NCI-H128 (cell line): ENCODE measurements at regions not wholly inside any gene's neighbourhood (a gene's known extent, or its start where the extent isn't known, plus 50 kb on each side); places are given as distances from the start of the nearest gene placed in this dataset.

Experiments used
- DNase-seq: peaks from one replicate; lab custom pipeline; 2025; ENCODE audit not compliant: unreplicated experiment; lab: John Stamatoyannopoulos, UW

DNA sequence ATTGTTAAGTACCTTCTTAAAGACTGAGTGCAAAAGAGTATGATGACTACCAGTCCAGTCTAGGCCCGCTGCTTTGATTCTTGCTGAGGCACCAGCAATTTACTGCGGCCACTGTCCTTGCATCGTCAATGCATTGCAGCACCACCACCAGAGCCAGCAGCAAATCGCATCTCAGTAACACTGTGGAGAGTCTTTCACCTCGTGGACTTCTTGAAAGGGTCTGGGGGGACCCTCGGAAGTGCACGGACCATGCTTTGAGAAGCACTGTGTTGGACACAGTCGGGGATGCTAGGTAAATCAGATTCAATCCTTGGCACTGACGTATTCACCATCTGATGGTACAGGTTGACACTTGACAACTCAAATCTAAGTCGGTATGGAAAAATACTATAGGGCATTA, 493.6 kb downstream of the RPS24 start:
- DNase-seq, result no peak

DNA sequence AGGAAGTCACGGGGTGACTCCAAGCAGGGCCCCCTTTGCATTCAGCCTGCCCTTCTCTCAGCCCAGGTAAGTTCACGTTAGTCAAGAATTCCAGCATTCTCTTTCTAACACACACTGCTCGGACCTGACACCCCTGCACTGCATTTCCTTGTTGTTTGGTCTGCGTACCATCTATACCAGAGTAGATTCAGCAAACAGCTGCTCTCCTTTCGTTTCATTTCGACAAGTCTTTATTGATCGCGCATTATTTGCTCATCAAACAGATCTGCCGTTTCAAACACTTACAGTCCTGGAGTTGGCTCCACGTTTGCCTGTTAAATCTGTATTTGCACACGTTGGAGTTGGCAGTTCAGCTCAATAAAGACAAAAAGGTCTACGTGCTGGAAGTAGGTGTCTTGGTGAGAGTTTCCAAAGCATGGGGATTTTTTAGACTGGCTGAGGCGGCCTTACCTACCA, 495.1 kb downstream of the RPS24 start:
- peak; percentile 43 for DNase-seq

DNA sequence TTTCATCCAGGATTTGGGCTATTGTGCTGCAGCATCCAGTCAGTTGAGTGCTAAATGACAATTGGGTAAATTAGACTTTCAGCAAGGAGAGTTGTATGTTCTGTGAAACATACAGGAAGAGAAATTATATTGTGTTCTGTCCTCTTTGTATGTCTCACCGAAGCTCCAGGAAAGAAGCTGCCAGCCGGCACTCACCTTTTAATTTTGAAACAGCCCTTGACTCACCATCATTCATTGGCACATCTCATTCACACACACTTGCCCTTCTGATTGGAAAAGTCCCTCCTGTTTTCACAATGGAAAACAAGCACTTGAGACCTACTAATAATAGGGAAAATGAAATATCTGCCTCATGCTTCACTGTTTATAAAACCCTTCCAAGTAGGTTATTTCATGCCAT, 495.6 kb downstream of the RPS24 start:
- DNase-seq, result peak; percentile 67

DNA sequence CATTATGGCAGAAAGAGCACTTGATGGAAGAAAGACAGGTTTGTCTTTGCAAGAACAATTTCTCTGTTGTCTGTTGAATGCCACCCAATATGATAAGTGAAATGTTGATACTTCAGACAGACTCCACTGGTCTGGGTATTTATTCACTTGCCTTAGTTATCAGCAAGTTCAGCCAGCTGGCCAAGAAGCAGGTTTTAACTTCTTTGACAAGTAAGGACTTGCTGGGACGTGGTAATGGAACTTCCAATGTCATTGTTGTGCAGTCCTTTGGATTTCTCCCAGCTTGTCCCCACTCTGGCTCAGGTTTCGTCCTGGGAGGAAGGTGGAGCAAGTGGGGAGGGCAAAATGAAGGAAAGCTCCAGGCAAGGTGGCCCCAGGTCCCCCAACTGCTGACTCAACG, 497.4 kb downstream of the RPS24 start:
- DNase-seq, result no peak

DNA sequence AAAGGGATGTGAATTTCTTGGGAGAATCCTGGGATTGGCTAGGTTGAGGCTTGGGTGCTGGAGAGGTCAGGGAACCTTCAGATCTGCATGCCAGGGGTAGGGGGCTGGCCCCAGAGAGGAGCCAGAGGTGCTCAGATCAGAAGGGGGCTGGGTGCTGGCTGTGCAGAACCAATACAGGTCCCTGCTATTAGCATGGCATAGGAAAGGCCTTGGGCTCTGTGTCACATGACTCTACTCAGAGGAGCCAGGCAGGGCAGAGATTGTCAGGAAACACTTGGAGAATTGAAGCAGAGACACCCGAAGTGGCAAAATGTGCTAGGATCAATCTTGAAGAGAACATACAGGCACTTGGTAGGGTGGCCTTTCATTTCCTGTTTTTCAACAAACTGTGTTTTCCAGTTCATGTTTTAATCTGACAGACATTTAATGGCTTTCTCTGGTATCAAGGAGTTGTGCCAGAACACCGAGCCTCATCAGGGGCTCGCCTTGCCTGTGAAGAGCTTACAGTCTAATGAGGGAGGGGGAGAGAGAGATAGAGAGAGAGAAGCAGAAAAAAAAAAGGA, 498.9 kb downstream of the RPS24 start:
- DNase-seq, result no peak

DNA sequence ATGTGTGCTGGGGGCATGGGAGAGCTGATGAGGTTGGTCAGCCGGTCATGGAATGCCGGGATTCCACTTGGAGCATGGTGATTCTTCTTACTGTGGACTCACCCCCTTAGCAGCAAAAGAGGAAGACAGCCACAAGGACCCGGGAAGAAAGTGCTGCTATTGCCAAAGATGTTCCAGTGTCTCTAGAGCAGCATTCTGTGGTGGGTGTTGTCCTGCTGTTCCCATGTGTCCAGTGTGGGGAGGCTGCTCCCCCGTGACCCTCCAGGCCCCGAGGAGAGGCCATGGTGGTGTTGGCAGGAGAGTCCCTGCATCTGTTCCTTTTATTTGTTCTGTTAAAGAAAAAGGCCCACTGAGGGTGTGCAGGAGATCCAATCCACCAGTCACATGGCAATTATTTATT, 499.4 kb downstream of the RPS24 start:
- DNase-seq, result no peak

DNA sequence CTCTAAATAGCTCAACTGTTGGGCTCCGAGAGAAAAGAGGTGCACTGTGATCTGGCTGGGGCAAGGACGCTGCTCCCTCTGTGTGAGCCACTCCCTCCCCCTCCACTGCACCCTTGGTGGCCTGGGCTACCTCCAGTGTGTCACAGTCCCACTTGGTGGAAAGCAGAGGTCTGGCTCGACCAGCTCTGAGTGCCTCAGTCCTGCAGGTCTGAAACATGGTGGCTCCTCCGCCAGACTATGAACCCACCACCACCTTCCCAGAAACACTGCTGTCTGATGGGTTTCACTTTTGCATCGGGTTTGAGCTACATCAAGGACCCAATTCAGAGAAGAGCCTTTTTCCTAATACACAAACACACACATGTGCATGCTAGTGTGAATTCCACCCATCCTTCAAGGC, 500.1 kb downstream of the RPS24 start:
- no peak for DNase-seq

DNA sequence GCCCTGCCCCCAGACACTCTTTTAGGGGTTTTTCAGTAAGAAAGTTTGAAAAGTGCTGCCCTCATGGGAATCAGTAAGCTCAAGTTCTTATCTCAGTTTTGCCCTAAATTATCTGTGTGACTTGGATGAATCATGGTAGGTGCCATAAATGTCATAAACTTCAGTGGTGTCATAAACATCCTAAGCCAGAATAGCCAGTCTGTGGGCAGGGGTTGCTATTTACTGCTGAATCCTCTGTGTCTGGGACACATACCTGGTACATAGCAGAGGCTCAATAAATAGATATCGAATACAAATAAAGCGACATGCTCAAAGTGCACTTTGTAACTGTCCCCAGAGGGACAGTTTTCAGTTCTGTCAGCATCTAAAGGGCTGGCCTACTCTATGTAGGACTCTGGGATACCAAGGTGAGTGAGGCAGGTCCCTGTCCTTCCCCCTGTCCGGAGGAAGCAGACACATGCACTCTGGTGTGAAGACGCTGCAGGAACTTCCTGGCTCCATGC, 502.1 kb downstream of the RPS24 start:
- DNase-seq, result no peak

DNA sequence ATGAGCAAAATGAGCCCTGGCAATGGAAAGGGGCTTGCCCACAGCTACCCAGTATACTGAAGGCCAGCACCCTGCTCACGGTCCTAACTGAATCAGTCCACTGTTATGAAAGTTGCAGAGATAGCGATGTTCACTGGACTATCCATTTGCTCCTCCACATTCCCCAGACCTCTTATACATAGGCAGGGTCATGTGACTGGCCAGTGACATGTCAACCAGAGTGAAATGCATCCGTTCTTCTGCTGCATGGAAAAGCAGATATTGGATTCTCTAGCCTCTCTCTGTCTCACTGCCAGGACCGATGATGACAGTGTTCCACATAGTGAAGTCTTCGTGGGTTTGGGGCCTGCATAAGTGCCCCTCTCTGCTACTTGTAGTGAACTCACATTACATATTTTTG, 503.4 kb downstream of the RPS24 start:
- DNase-seq, result no peak

DNA sequence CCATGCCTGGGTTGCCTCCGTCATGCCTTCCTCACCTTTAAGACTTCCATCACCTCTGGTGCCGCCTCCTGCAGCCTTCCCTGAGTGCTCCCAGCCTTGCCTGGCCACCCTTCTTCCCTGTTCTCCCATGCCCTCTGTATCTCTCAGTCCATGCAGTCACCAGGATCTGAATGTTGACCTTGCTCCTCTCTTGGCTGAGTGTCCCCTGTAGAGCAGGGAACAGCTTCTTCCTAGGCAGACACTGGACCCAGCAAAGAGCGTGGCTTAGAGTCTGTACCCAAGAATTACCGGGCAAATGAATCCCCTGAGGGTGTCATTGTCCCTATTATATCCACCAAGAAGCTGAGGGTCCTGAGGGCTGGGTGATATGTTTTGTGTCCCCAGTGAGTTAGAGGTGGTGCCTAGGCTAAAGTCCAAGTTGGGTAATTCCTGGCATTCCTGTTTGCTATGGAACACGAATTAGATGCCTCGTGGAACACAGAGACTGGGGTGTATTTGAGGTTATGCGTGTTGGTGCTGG, 505.6 kb downstream of the RPS24 start:
- no peak for DNase-seq

DNA sequence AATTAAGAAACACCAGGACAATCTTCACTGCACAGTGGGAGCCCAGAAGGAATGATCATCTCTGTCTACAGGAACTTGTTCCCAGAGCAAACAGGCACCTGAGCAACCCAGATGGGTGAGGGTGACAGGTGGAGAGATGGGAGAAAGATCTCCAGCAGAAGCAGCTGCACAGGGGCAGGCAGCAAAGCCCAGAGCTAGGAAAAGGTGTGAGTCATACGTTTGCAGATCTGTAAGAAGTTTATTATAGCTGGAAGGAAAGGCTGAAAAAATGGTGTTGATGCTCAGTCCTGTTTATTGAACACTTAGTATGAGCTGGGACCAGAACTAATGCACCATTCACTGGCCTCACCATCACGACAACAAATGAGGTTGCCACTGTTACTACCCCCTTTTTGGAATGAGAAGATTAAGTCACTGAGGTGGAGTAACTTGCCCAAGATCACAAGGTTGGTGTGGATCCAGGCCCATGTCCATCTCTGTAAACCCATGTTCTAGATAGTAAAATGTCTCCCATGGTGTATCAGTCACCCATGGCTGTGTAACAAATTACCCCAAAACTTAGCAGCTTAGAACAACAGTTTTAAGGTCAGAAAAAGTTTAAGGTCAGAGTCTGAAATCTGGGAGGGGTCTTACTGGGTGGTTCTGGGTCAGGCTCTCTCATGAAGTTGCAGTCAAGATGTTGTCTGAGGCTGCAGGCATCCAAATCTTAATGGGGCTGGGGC, 506.9 kb downstream of the RPS24 start:
- DNase-seq, result no peak

DNA sequence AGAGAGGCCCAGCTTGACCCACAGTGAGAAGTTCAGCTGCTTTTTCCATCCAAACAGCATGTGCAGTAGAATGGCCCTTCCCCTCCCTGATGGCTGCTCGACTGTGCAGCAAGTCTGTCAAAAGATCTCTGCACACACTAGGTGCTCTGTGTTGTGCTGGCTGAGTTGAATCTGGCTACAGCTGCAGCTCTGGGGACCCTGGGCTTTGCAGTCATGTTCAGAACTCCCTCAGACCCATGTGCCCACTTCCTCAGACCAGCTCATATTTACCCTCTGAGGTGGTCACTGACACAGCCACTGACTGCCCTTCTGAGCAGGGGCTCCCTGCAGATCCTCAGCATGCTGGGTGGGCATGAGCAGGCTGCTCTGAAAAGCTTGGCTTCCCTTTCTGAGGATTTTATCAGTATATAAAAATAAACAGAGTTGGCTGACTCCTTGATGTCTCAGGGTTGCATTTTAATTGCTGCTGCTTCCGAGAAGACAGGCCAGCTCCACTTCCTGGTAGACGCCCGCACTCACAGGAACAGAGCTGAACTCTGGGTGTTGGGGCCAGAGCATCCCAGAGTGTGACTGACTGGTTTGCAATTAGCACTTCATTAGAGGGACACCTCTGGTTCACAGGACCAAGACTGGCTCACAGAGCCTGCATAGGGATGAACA, 507.9 kb downstream of the RPS24 start:
- DNase-seq, result no peak

DNA sequence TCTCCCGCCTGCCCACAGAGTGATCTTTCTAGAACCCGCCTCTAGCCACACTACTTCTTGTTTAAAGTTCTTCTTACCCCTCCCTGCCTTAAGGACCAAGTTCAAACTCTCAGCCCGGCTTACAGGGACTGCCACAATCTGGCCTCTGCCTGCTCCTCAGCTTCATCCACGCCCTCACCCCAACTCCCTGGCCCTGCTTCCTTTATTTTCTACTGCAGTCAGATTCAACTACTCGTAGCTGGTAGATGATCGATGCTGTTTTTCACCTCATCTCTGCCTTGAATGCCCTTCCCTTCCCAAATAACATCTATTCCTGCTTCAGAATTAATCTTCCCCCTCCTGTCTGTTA, 508.5 kb downstream of the RPS24 start:
- no peak for DNase-seq

DNA sequence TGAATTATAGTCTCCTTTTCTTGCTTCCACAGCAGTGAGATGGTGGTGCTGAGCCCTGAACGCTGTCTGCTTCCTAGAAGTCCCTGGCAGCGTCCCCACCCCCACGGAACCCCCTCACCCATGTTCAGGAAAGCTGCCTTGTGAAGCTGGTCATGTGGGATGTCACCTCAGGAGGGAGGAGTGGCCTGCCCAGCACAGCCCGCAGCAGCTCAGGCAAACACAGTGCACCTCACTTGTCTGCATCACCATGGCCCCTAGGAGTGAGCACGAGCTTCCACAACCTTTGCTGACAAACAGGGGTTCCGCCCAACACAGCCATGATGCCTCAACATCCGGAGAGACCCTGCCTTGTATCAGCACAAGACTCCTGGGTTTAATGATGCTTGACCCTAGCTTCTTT, 508.9 kb downstream of the RPS24 start:
- DNase-seq, result no peak

DNA sequence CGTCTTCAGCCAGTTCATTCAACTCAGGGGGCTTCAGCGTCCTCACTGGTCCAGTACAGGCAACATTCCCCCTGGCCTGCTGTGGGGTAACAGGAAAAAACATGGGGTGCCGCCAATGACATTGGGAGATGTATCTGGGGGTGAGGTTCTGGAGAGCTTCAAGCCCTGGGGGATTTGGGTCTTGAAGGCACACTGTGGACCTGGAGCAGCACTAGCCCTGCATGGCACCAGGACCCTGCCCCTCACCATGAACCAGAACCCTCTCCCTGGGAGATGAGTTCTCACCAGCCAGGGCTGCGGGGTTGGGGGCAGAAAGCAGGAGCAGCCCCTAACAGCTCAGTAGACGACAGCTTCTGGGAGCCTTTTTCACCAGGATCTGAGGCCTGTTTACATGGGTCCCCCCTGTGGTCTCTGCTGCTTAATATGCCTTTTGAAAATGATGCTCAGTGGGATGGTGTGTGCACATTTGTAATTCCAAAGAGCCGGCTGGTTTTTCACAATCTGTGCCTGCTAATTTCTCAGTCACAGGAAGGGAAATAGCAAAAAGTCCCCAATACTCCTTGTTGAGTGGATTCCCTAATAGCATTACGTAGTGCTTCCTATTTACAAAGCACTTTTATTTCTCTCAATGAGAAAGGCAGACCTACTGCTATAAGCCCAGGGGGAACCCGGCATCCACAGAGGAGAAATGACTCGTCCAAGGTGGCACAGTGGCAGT, 509.5 kb downstream of the RPS24 start:
- no peak for DNase-seq

DNA sequence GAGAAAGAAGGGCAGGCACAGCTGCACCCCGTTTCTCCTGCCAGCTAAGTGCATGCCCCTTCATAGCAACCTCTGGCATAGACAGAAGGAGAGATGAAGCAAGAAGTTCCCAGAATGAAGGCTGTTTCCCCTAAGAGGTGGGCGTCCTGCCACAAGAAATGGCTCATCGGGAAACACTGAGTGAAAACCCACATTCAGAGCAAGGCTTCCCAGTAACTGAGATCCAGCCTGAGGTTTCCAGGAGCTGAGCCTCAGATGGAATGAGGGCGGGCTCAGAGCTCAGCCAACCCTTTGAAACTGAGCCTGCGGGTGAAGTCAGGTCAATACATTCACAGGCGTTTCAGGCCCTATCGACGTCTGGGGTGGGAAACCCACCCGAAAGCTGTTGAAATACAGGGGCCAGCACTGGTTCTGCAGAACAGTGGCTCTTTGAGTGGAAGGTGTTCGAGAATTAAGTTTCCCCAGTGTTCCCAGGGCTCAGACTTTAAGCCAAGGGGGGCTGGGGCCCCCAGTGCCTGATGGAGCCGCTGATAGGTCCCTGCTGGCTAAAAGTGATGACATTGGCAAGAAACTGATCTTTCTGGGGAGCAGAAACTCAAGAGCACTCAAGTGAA, 510.2 kb downstream of the RPS24 start:
- DNase-seq, result no peak

DNA sequence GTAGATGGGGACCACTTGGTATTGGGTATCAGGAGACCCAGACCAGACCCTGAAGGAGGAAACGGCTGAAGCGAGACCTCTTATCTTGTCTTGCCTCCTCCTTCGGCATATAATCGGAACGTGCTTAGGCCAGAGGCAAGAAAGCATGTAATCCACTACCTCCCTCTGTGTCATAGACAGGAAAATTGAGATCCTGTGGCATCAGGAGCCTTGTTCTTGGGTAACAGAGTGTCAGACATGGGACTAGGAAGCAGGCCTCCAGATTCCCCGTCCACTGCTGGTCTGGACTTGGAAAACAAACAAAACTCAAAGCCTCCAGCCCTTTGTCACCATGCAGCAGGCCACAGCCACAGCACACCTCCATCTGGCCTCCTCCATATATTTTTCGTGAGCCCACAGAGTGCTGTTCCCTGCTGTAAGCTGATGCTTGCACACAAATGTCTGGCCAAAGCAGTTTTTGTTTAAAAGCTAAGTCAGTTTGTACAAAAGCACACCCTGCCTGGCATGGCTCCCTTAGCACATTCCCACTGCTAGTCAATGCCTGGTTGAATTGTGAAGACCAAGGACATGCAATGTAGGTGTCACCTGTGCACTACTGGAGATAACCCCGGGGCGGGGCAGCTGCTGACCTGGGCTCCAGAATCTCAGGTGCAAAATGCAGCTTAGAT, 510.9 kb downstream of the RPS24 start:
- no peak for DNase-seq

DNA sequence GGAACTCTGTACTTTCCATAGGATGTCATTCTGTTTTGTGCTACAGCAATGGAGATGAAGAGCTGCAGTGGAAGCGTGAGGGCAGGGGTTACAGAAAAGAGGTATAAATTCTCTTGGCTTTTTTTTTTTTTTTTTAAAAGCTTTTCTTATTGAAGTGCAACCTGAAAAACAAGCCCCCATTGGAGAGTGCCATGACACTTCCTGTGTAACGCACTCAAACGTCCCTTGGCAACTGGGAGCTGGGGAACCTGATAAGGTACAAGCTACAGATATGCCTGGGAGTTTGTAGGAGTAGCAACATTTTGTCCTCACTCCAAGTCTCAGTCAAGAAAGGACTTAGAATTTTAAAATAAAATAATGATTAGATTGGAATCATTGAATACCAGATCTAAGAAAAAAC, 512.1 kb downstream of the RPS24 start:
- no peak for DNase-seq

DNA sequence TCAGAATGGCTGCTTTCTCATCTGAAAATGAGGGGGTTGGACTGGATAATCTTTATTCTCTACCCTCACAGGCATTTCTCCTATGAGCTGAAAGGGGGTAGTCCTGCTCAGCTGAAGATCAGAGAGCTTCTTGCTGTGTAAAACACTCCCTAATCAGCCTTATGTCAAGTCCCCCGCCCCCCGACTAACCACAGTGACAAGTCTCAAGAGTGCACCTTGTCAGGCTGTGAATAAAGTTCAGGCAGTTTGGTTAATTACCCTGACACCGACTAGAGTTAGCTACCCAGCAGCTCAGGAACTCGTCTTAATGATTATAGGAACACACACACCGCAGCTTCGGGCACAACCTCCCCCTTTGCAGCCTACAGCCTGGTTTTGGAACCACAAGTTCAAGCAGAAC, 513.7 kb downstream of the RPS24 start:
- DNase-seq, result no peak

DNA sequence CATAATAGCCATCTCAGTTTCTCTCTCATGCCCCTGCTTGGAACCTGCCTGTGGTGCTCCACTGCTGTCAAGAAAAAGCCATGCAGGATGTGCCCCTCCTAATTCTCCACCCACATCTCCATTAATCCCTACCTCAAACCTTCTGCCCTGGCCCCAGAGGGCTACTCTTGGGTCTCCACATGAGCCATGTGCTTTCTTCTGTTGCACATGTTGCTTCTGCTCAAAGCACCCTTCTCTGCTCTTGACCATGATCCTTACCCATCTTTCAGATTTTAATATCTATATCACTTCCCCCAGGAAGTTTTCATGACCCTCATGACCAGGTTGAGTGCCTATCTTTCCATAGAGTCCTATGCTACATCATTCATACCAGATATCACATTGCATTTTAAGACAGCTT, 514.2 kb downstream of the RPS24 start:
- DNase-seq, result no peak

DNA sequence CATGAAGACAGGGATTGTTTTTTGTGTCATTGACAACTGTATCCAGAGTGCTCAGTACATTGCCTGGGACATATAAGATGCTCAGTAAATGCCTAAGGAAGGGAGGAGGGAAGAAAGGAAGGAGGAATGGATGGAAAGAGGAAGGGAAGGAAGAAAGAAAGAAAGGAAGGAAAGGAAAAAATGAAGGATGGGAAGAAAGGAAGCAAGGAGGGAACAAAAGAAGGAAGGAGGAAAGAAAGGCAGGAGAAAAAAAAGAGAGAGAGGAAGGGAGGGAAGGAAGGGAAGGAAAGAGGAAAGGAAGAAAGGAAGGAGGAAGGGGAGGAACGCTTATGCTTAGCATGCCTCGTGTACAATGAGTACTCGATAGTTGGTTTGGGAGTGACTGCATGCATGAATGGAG, 514.7 kb downstream of the RPS24 start:
- no peak for DNase-seq
